CD4-positive, alpha-beta T cell treated with Interleukin-4 for 4 hours (primary cell): ENCODE measurements at regions not wholly inside any gene's neighbourhood (a gene's known extent, or its start where the extent isn't known, plus 50 kb on each side); places are given as distances from the start of the nearest gene placed in this dataset.
"Not testable (repeated sequence)": the region's sequence is repeated elsewhere in the genome, so short reads cannot be mapped to it uniquely, and the experiment has no call there.

Experiments
- DNase-seq: peaks from one replicate; pipeline ENCODE4 v3.0.0-alpha.2; 2020

DNA sequence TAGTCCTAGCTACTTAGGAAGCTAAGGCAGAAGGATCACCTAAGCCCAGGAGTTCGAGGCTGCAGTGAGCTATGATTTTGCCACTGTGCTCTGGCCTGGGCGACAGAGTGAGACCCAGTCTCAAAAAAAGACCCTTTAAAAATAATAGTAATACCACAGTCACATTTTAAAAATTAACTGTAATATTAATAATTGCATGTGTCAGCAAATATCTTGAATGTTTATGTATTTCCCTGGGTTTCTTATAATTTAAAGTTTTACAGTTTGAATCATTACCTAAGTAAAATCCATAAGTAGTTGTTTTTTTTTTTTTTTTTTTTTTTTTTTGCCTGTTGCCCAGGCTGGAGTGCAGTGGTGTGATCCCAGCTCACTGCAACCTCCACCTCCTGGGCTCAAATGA lies 69.2 kb downstream of the LYZL2 start:
- no peak for DNase-seq

GRCh38 chr10:30559180-30559579 lies 70.4 kb downstream of the LYZL2 start:
- no peak for DNase-seq

- no peak for DNase-seq
Observed at GRCh38 chr10:30558411-30558810, 71.1 kb downstream of the LYZL2 start.

GRCh38 chr10:30557884-30558283 lies 71.7 kb downstream of the LYZL2 start:
- no peak for DNase-seq

DNA sequence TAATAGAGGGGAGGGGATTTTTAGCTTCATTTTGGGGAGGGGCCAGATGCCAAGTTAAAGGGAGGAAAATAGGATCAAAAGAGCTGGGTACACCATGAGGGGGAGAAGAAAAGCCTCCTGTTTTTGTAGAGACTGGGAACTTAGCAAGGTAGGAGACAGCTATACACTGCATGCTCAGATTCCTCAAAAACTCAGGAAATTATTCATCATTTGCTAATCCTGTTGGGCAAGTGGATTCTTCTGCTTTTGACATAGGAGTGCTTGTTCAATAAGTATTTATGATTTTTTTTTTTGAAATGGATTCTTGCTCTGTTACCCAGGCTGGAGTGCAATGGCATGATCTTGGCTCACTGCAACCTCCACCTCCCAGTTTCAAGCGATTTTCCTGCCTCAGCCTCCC lies 73.4 kb downstream of the LYZL2 start:
- DNase-seq = no peak

DNA sequence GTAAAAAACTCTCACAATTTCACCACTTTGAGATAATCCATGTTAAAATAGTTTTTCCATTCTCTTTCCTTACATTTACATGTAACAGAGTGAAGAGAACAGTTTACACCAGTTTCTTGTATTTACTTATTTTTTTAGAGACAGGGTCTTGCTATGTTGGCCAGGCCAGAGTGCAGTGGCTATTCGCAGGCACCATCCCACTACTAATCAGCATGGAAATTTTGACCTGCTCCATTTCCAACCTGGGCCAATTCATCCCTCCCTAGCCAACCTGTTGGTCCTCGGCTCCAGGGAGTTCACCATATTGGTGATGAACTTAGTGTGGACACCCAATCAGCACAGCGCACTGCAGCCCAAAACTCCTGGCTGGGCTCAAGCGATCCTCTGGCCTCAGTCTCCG lies 74.1 kb downstream of the LYZL2 start:
- no peak for DNase-seq

DNA sequence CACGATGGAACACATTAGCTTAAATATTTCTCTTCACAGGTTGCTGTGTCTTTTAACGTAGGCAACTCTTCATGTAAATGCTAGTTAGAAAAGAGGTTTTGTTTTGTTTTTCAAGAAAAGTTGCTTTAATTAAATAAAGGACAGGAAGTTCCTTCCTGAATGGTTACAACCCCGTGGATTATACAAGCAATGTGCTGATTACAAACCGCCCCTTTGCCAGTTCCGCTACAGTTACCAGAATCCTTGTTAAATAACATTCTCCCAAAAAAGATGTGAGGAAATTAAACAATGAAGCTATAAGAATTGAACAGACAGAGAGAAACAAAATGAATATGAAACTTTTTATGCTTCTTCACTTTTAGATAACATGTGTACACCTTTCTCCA lies 75.1 kb downstream of the LYZL2 start:
- DNase-seq = no peak

- no peak for DNase-seq
Observed at GRCh38 chr10:30553626-30554439, 75.7 kb downstream of the LYZL2 start.

DNA sequence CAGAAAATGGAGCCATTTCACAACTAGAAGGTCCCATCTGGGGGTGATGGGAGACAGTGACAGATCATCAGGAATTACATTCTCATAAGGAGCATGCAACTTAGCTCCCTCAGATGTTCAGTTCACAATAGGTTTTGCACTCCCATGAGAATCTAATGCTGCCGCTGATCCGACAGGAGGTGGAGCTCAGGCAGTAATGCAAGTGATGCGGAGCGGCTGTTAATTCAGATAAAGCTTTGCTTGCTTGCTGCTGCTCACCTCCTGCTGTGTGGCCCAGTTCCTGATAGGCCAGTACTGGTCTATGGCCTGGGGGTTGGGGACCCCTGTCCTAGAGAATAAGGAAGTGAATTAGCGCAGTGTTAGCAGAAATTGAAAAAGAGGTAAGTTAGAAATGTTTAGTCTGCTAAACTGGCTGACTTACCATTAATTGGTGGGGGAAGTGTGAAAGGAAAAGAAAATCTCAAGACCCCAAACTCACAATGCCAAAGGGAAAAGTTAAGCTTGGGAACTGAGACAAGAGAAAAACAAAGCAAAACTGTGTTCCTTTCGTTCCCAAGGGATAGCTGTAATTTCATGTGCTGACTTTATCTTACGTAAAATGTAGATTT lies 76.4 kb downstream of the LYZL2 start:
- DNase-seq = no peak

GRCh38 chr10:30550967-30551815 lies 78.4 kb downstream of the LYZL2 start:
- no peak for DNase-seq

DNA sequence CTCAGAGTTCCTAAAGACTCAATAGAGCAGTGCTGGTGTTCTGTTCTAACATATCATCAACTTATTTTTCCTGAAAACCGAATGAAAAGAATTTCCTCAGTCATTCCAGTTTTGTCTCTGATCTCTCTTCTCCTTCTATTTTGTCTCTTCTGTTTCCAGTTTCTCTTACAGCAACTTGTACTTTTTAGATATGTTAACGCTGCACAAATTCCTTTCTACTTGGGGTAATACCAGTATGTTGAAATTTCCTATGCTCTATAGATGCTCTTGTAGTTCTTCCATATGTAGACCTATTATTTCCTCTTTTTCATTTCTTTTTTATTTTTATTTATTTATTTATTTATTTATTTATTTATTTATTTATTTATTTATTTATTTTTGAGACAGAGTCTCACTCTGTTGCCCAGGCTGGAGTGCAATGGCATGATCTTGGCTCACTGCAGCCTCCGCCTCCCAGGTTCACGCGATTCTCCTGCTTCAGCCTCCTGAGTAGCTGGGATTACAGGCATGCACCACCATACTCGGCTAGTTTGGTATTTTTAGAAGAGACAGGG lies 80.3 kb downstream of the LYZL2 start:
- DNase-seq = not testable (repeated sequence)

- DNase-seq = no peak
Observed at GRCh38 chr10:30546511-30546910, 83.0 kb downstream of the LYZL2 start.

- DNase-seq = no peak
Observed at GRCh38 chr10:30542895-30543288, 86.7 kb downstream of the LYZL2 start.

DNA sequence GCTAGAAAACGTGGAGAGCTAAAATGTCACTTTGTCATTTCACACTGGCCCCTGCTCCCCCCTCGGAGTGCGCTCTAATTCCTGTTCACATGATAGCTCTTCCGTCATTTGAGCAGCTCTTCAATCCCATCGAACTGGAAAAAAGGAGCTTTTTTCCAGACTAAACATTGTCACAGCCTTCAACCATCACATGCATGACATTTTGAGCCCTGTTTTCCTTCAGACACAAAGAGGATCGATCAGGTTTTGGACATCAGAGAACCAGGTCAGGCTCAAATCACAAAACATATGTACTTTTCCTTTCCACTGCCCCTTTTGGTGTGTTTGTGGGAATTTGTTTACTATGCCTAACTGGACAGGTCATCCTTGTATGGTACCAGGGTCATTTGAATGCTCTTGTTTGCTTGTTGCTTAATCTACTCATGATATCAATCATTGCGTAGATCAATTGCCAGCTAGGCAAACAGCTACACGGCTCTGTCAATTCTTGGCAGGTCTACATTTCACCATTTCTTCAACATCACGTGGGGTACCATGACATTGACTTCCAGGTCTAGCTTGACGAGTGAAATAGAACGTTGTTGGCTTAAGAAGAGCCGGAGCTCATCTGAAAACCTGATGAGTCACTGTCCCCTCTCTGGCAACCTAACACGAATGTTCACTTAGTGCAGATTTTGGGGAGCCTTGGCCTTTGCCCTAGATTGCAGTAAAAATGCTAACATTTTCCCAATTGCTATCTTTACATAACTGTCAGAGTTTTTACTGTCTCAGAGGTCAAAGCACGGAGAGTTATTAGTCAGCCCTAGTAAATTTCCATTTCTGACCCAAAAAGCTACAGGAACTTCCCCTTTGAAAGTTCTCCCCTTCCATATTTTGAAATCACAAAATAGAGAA lies 87.3 kb downstream of the LYZL2 start:
- no peak for DNase-seq

- DNase-seq = no peak
Observed at GRCh38 chr10:30540276-30540675, 89.3 kb downstream of the LYZL2 start.

DNA sequence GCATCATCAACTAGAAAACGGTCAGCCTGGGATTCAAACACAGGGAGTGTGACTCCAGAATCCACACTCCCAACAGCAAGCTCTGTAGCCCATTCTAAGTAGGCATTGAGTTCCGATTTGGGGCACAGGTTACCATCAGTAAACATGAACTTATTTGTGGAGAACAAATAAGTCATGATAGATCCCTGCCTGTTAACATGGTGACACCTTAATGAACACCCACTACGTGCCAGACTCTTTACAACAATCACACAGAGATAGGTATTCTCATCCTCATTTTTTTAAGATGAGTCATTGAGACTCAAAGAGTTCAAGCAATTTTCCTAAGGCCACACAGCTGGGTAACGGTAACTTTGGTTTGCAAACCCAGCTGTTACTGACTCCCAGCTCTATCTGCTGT lies 91.5 kb downstream of the LYZL2 start:
- DNase-seq = no peak

DNA sequence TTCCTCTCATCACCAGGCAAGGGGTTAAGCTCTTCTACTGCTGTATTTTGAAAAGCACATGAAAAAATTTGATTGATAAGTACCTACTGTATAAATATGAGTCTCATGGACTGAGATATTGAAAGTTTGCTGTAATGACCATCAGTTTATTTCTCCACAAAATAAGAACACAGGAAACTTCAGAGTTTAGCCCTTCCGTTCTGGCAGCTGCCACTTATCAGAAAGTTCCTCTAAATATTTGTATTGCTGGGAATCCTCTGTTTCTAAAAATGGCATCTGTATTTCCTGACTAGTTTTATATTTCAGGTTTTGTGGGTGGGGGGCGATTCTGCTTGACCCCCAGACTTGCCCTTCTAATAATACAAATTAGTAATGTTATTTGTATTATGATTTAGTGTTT lies 92.0 kb downstream of the LYZL2 start:
- no peak for DNase-seq

- not testable (repeated sequence) for DNase-seq
Observed at GRCh38 chr10:30537158-30537557, 92.4 kb downstream of the LYZL2 start.

GRCh38 chr10:30536578-30536977 lies 93.0 kb downstream of the LYZL2 start:
- no peak for DNase-seq

DNA sequence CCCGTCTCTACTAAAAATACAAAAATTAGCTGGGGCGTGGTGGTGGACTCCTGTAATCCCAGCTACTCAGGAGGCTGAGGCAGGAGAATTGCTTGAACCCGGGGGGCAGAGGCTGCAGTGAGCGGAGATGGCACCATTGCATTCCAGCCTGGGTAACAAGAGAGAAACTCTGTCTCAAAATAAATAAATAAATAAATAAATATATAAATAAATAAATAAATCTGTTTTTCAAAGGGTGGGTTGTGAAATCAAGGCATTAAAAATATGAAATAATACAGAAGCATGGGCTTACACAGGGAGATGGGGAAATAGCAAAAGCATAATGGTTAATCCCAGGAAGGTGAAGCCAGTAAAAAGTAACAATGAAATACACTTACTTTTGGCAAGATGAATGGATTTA lies 93.9 kb downstream of the LYZL2 start:
- DNase-seq = no peak

- DNase-seq = peak; percentile 79
Observed at GRCh38 chr10:30534465-30535144, 94.9 kb downstream of the LYZL2 start.
